LNCaP clone FGC (cell line): ENCODE measurements at regions not wholly inside any gene's neighbourhood (a gene's known extent, or its start where the extent isn't known, plus 50 kb on each side); places are given as distances from the start of the nearest gene placed in this dataset.

Experiments used
- DNase-seq: peaks from one replicate; pipeline ENCODE4 v3.0.0-alpha.2; 2011; ENCODE audit warnings: low read depth
- H3K4me3 ChIP-seq: 2 replicates; pipeline ENCODE4 v1.5.1; 2011; ENCODE audit warnings: mild to moderate bottlenecking, low read depth, low read length, control low read depth
- CTCF ChIP-seq: IDR thresholded peaks from 2 replicates; pipeline ENCODE4 v1.5.1; 2012; ENCODE audit warnings: mild to moderate bottlenecking; ENCODE audit not compliant: control insufficient read depth, insufficient read depth; ENCODE audit errors: extremely low read depth

- DNase-seq = no peak
- no peak overlapping the region for H3K4me3 ChIP-seq
- no peak for TF ChIP-seq CTCF
Observed at GRCh38 chr5:92402956-92403702, 1020.0 kb upstream of the ARRDC3 start.

GRCh38 chr5:92402045-92402444 is 1018.9 kb upstream of the ARRDC3 start:
- TF ChIP-seq CTCF = no peak
- no peak overlapping the region for H3K4me3 ChIP-seq
- no peak for DNase-seq

- TF ChIP-seq CTCF = no peak
- no peak for DNase-seq
- no peak overlapping the region for H3K4me3 ChIP-seq
Observed at GRCh38 chr5:92401492-92401891, 1018.4 kb upstream of the ARRDC3 start.

- no peak for DNase-seq
- H3K4me3 ChIP-seq = no peak overlapping the region
- no peak for TF ChIP-seq CTCF
Observed at GRCh38 chr5:92394936-92395335, 1011.8 kb upstream of the ARRDC3 start.

- H3K4me3 ChIP-seq = no peak overlapping the region
- DNase-seq = no peak
- TF ChIP-seq CTCF = no peak
Observed at GRCh38 chr5:92390657-92391056, 1007.5 kb upstream of the ARRDC3 start.

GRCh38 chr5:92380069-92380770 is 997.1 kb upstream of the ARRDC3 start:
- TF ChIP-seq CTCF = no peak
- no peak for DNase-seq
- H3K4me3 ChIP-seq = no peak overlapping the region

- no peak for DNase-seq
- no peak overlapping the region for H3K4me3 ChIP-seq
- no peak for TF ChIP-seq CTCF
Observed at GRCh38 chr5:92378966-92379611, 996.0 kb upstream of the ARRDC3 start.
